ENCODE measurements at regions not wholly inside any gene's neighbourhood (a gene's known extent, or its start where the extent isn't known, plus 50 kb on each side); places are given as distances from the start of the nearest gene placed in this dataset.

- DNase-seq (ENCODE audit: low spot score): no peak
- no peak for TF ChIP-seq CTCF (IDR thresholded peaks at IDR 0.05; ENCODE audit: extremely low read depth, missing control alignments)
Observed at GRCh38 chr9:129513856-129514496, 106.9 kb downstream of the C9orf50 start.

GRCh38 chr9:129513282-129513681 is 107.6 kb downstream of the C9orf50 start:
- DNase-seq (ENCODE audit: low spot score): no peak
- no peak for TF ChIP-seq CTCF (IDR thresholded peaks at IDR 0.05; ENCODE audit: extremely low read depth, missing control alignments)

DNA sequence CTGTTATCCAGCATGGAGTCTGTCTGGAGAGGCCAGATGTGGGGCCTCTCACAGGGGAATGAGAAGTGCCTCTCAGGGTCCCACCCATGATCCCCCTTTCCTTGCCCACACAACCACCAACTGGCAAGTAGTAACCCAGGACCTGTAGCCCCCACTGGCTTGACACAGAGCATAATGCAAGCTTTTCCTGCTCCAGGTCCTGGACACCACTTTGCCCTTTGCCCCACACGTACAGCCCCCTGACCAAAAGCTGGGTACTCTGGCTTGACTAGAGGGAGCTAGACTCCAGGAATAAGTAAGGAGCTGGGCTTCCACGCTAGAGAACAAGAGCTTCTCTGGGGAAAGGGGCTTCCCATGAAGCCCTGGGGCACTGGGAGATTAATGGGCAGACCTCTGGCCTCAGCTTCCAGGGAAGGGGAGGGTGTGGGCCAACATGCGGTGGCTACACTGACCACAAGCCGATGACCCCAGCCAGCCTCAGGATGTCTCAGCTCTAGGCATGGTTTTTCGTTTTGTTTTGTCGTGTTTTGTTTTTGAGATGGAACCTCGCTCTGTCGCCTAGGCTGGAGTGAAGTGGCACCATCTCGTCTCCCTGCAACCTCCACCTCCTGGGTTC is 109.5 kb downstream of the C9orf50 start:
- no peak for DNase-seq (ENCODE audit: low spot score)
- no peak for TF ChIP-seq CTCF (IDR thresholded peaks at IDR 0.05; ENCODE audit: extremely low read depth, missing control alignments)

DNA sequence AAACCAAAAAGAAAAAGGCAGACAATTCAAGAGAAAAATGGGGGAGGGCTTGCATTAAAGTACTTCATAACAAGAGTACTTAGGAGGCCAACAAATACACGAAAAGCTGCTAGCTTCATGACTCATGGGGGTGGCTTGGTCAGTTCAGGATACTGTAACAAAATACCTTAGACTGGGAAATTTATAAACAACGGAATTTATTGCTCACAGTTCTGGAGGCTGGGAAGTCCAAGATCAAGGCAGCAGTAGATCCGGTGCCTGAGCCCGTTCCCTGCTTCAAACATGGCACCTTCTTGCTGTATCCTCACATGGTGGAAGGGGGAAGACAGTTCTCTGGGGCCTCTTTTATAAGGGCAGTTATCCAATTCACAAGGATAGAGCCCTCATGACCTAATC is 111.4 kb downstream of the C9orf50 start:
- TF ChIP-seq CTCF (IDR thresholded peaks at IDR 0.05; ENCODE audit: extremely low read depth, missing control alignments): no peak
- no peak for DNase-seq (ENCODE audit: low spot score)

DNA sequence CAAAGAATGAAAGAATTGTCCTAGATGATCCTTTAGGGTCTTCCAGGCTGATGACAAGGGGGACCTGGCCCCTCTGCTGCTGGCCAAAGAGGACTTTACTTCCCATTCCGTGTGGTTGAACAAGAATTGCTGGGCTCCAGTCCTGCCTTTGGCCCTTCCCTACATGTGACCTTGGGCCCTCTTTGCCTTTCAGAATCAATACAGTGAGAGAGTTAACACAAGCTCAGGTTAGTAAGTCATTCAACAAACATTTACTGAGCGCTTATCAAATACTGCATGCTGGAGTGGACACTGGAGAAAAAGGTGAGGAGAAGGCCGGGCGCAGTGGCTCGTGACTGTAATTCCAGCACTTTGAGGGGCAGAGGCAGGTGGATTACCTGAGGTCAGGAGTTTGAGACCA is 113.1 kb downstream of the C9orf50 start:
- TF ChIP-seq CTCF (IDR thresholded peaks at IDR 0.05; ENCODE audit: extremely low read depth, missing control alignments): no peak
- no peak for DNase-seq (ENCODE audit: low spot score)

GRCh38 chr9:129506892-129507291 is 114.0 kb downstream of the C9orf50 start:
- DNase-seq (ENCODE audit: low spot score): no peak
- no peak for TF ChIP-seq CTCF (IDR thresholded peaks at IDR 0.05; ENCODE audit: extremely low read depth, missing control alignments)

DNA sequence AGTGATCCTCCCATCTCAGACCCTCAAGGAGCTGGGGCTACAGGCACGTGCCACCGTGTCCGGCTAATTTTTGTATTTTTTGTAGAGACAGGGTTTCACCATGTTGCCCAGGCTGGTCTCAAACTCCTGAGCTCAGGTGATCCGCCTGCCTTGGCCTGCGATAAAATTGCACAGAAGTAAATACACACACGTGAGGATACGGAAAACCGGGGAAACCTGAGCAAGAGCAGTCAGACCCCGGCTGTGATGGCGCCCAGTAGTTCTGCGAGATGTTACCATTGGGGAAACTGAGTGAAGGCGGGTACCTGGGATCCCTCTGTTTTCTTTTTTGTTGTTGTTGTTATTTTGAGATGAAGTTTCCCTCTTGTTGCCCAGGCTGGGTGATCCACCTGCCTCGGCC is 114.9 kb downstream of the C9orf50 start:
- no peak for DNase-seq (ENCODE audit: low spot score)
- no peak for TF ChIP-seq CTCF (IDR thresholded peaks at IDR 0.05; ENCODE audit: extremely low read depth, missing control alignments)

All from GM20000 (cell line).